Naive thymus-derived CD8-positive, alpha-beta T cell (primary cell): ENCODE measurements at regions not wholly inside any gene's neighbourhood (a gene's known extent, or its start where the extent isn't known, plus 50 kb on each side); places are given as distances from the start of the nearest gene placed in this dataset.

ENCODE experiments used
- ATAC-seq, 2 donors: fragments of 150-1000 bp; cut with Tn5 transposase in 1 of 2; sonication (Bioruptor Pico), chemical (Tn5 transposase) in 1 of 2; 1 replicate in 1 of 2; 2 replicates in 1 of 2; pipeline ENCODE4 v1.10.0; 2021; ENCODE audit warnings: mild to moderate bottlenecking in 2 of 2, moderate library complexity in 2 of 2
- POLR2A ChIA-PET: fragments of 350-600 bp; sonication (Branson Sonifier 250); formaldehyde crosslinking; loops from one replicate; lab custom pipeline; 2021; ENCODE audit warnings: antibody characterized with exemption; lab: Charles Lee
- DNase-seq, 10 donors: peaks; one replicate each; pipeline versions ENCODE4 v3.0.0 to v3.0.0-alpha.2; 2020 to 2022
- H3K27ac Mint-ChIP-seq, 10 donors: one replicate each; pipeline ENCODE4 v1.8.0; 2020 to 2022; ENCODE audit warnings: mild to moderate bottlenecking in 10 of 10, mixed read lengths in 10 of 10, moderate library complexity in 4 of 10, inconsistent platforms in 1 of 10
- H3K27me3 Mint-ChIP-seq, 5 donors: one replicate each; pipeline ENCODE4 v1.8.0; 2021 to 2022; ENCODE audit warnings: mixed read lengths in 5 of 5
- H3K36me3 Mint-ChIP-seq, 3 donors: one replicate each; pipeline ENCODE4 v1.8.0; 2020 to 2022; ENCODE audit warnings: mixed read lengths in 3 of 3, mild to moderate bottlenecking in 2 of 3, inconsistent platforms in 1 of 3
- H3K4me1 Mint-ChIP-seq, 4 donors: one replicate each; pipeline ENCODE4 v1.8.0; 2021 to 2022; ENCODE audit warnings: mixed read lengths in 4 of 4
- H3K4me3 Mint-ChIP-seq, 10 donors: one replicate each; pipeline ENCODE4 v1.8.0; 2020 to 2022; ENCODE audit warnings: mild to moderate bottlenecking in 10 of 10, mixed read lengths in 10 of 10, moderate library complexity in 6 of 10, inconsistent platforms in 1 of 10
- H3K9me3 Mint-ChIP-seq, 9 donors: one replicate each; pipeline ENCODE4 v1.8.0; 2020 to 2022; ENCODE audit warnings: mixed read lengths in 9 of 9, mild to moderate bottlenecking in 3 of 9, inconsistent platforms in 1 of 9, moderate library complexity in 1 of 9

- Mint-ChIP-seq H3K27me3 (peaks cover 0 to 4% (median 0%) of the 10 kb centered on the region in 5 donors), H3K4me3 (no peak overlapping the region), H3K4me1 (no peaks in the 10 kb centered on the region), H3K27ac (peak overlapping the region in 1 of 10 donors; percentile 13), H3K9me3 (peaks cover 2 to 28% (median 16%) of the 10 kb centered on the region in 9 donors), H3K36me3 (peaks cover 0 to 6% (median 0%) of the 10 kb centered on the region in 3 donors)
- ATAC-seq, result no peak
- POLR2A ChIA-PET, result no interaction called here
- DNase-seq, result no peak
These were observed 340.7 kb downstream of the CNTN3 start for GRCh38 chr3:74273555-74274402.

- ATAC-seq (no peak), DNase-seq (no peak)
- Mint-ChIP-seq H3K4me1 (no peaks in the 10 kb centered on the region), H3K27me3 (peaks cover 0 to 4% (median 0%) of the 10 kb centered on the region in 5 donors), H3K9me3 (peaks cover 2 to 21% (median 11%) of the 10 kb centered on the region in 9 donors), H3K27ac (no peak overlapping the region), H3K36me3 (peaks cover 0 to 6% (median 0%) of the 10 kb centered on the region in 3 donors), H3K4me3 (no peak overlapping the region)
- POLR2A ChIA-PET, result no interaction called here
These were observed 341.4 kb downstream of the CNTN3 start for GRCh38 chr3:74273091-74273490.

- ATAC-seq (no peak), DNase-seq (no peak)
- H3K27me3 Mint-ChIP-seq, result peaks cover 0 to 4% (median 0%) of the 10 kb centered on the region in 5 donors
- POLR2A ChIA-PET, result no interaction called here
- H3K36me3 Mint-ChIP-seq, result peaks cover 0 to 2% (median 0%) of the 10 kb centered on the region in 3 donors
- H3K27ac Mint-ChIP-seq, result no peak overlapping the region
- H3K4me3 Mint-ChIP-seq, result no peak overlapping the region
- no peaks in the 10 kb centered on the region for H3K4me1 Mint-ChIP-seq
- H3K9me3 Mint-ChIP-seq, result peaks cover 2 to 9% (median 5%) of the 10 kb centered on the region in 9 donors
These were observed 342.9 kb downstream of the CNTN3 start for GRCh38 chr3:74271541-74271940.

- Mint-ChIP-seq H3K27me3 (peaks cover 0 to 4% (median 0%) of the 10 kb centered on the region in 5 donors), H3K27ac (no peak overlapping the region), H3K4me1 (no peaks in the 10 kb centered on the region), H3K9me3 (peaks cover 0 to 5% (median 2%) of the 10 kb centered on the region in 9 donors), H3K4me3 (no peak overlapping the region), H3K36me3 (no peaks in the 10 kb centered on the region)
- POLR2A ChIA-PET, result no interaction called here
- ATAC-seq (no peak), DNase-seq (no peak)
These were observed 344.8 kb downstream of the CNTN3 start for GRCh38 chr3:74269689-74270088.

GRCh38 chr3:74268753-74269152 is 345.7 kb downstream of the CNTN3 start:
- POLR2A ChIA-PET, result no interaction called here
- Mint-ChIP-seq H3K4me1 (no peaks in the 10 kb centered on the region), H3K4me3 (no peak overlapping the region), H3K27me3 (peaks cover 0 to 4% (median 0%) of the 10 kb centered on the region in 5 donors), H3K27ac (no peak overlapping the region), H3K9me3 (peaks cover 0 to 5% (median 0%) of the 10 kb centered on the region in 9 donors), H3K36me3 (no peaks in the 10 kb centered on the region)
- DNase-seq (no peak), ATAC-seq (no peak)

GRCh38 chr3:74267588-74268184 is 346.8 kb downstream of the CNTN3 start:
- POLR2A ChIA-PET, result no interaction called here
- ATAC-seq (no peak), DNase-seq (no peak)
- Mint-ChIP-seq H3K27ac (no peak overlapping the region), H3K9me3 (peaks cover 0 to 5% (median 0%) of the 10 kb centered on the region in 9 donors), H3K4me3 (no peak overlapping the region), H3K4me1 (no peaks in the 10 kb centered on the region), H3K36me3 (no peaks in the 10 kb centered on the region), H3K27me3 (no peaks in the 10 kb centered on the region)

- DNase-seq, result no peak
- ATAC-seq, result no peak
- no peak overlapping the region for H3K27ac Mint-ChIP-seq
- POLR2A ChIA-PET, result no interaction called here
- no peaks in the 10 kb centered on the region for H3K36me3 Mint-ChIP-seq
- H3K4me3 Mint-ChIP-seq, result no peak overlapping the region
- H3K9me3 Mint-ChIP-seq, result peaks cover 0 to 4% (median 0%) of the 10 kb centered on the region in 9 donors
- H3K27me3 Mint-ChIP-seq, result no peaks in the 10 kb centered on the region
- H3K4me1 Mint-ChIP-seq, result no peaks in the 10 kb centered on the region
These were observed 347.3 kb downstream of the CNTN3 start for GRCh38 chr3:74267131-74267530.

- Mint-ChIP-seq H3K9me3 (peaks cover 0 to 4% (median 0%) of the 10 kb centered on the region in 9 donors), H3K4me3 (no peak overlapping the region), H3K27me3 (no peaks in the 10 kb centered on the region), H3K36me3 (no peaks in the 10 kb centered on the region), H3K27ac (no peak overlapping the region), H3K4me1 (no peaks in the 10 kb centered on the region)
- no peak for DNase-seq
- no peak for ATAC-seq
- POLR2A ChIA-PET, result no interaction called here
These were observed 349.4 kb downstream of the CNTN3 start for GRCh38 chr3:74265069-74265468.

- H3K4me3 Mint-ChIP-seq, result no peak overlapping the region
- H3K4me1 Mint-ChIP-seq, result no peaks in the 10 kb centered on the region
- peaks cover 0 to 3% (median 0%) of the 10 kb centered on the region in 9 donors for H3K9me3 Mint-ChIP-seq
- H3K27ac Mint-ChIP-seq, result no peak overlapping the region
- H3K36me3 Mint-ChIP-seq, result no peaks in the 10 kb centered on the region
- POLR2A ChIA-PET, result no interaction called here
- DNase-seq, result no peak
- ATAC-seq, result no peak
- H3K27me3 Mint-ChIP-seq, result no peaks in the 10 kb centered on the region
These were observed 351.4 kb downstream of the CNTN3 start for GRCh38 chr3:74263031-74263430.

- Mint-ChIP-seq H3K4me1 (no peaks in the 10 kb centered on the region), H3K27ac (no peak overlapping the region), H3K36me3 (no peaks in the 10 kb centered on the region), H3K27me3 (peaks cover 0 to 4% (median 0%) of the 10 kb centered on the region in 5 donors), H3K4me3 (no peak overlapping the region), H3K9me3 (peaks cover 0 to 23% (median 8%) of the 10 kb centered on the region in 9 donors)
- POLR2A ChIA-PET, result no interaction called here
- DNase-seq, result no peak
- no peak for ATAC-seq
These were observed 381.4 kb downstream of the CNTN3 start for GRCh38 chr3:74233091-74233490.

- H3K9me3 Mint-ChIP-seq, result peaks cover 5 to 17% (median 10%) of the 10 kb centered on the region in 9 donors
- DNase-seq, result no peak
These were observed 397.0 kb downstream of the CNTN3 start for GRCh38 chr3:74217467-74217866.

GRCh38 chr3:74214286-74214685 is 400.2 kb downstream of the CNTN3 start:
- DNase-seq, result no peak
- Mint-ChIP-seq H3K9me3 (peaks cover 5 to 17% (median 10%) of the 10 kb centered on the region in 9 donors), H3K36me3 (peaks cover 0 to 6% (median 0%) of the 10 kb centered on the region in 3 donors), H3K4me3 (no peak overlapping the region), H3K27me3 (no peaks in the 10 kb centered on the region), H3K27ac (no peak overlapping the region), H3K4me1 (no peaks in the 10 kb centered on the region)
- POLR2A ChIA-PET, result no interaction called here
- no peak for ATAC-seq

More at GRCh38 chr3:74217467-74217866, 397.0 kb downstream of the CNTN3 start:
- peaks cover 0 to 6% (median 0%) of the 10 kb centered on the region in 3 donors for H3K36me3 Mint-ChIP-seq
- no peak for ATAC-seq
- H3K27me3 Mint-ChIP-seq, result no peaks in the 10 kb centered on the region
- no peak overlapping the region for H3K27ac Mint-ChIP-seq
- H3K4me3 Mint-ChIP-seq, result no peak overlapping the region
- no peaks in the 10 kb centered on the region for H3K4me1 Mint-ChIP-seq
- POLR2A ChIA-PET, result no interaction called here

GRCh38 chr3:74210739-74211138 is 403.7 kb downstream of the CNTN3 start:
- no peak for DNase-seq
- Mint-ChIP-seq H3K4me3 (no peak overlapping the region), H3K36me3 (peaks cover 0 to 6% (median 0%) of the 10 kb centered on the region in 3 donors), H3K27me3 (no peaks in the 10 kb centered on the region), H3K27ac (no peak overlapping the region), H3K9me3 (peaks cover 4 to 18% (median 9%) of the 10 kb centered on the region in 9 donors), H3K4me1 (no peaks in the 10 kb centered on the region)
- ATAC-seq, result no peak
- POLR2A ChIA-PET, result no interaction called here
